DMS153 treated with DMSO at 0.1 percent for 48 hours (cell line): ENCODE measurements at regions not wholly inside any gene's neighbourhood (a gene's known extent, or its start where the extent isn't known, plus 50 kb on each side); places are given as distances from the start of the nearest gene placed in this dataset.

Source experiments
- DNase-seq: peaks from one replicate; lab custom pipeline; 2025; ENCODE audit not compliant: unreplicated experiment; lab: John Stamatoyannopoulos, UW

DNA sequence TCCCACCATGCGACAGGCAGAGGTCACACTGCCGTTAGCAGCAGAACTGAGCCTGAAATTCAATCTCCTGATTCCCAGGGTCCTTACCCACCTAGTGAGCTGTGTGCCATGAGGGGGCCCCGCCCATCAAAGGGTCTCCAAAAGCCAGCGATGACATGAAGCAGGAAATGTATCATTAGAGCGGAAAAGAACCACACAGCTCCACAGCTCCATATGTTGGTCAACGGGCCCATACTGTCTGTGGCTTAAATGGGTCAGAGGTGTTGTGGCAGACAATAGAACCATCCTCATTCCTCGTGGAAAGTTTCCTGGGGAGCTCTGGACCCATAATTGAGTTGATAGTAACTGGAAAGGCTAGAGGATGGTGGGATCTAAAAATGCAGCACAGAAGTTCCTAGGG, 68.1 kb upstream of the PODXL start:
- no peak for DNase-seq

- no peak for DNase-seq
Observed at GRCh38 chr7:131623154-131623553, 66.7 kb upstream of the PODXL start.

GRCh38 chr7:131621652-131622051, 65.2 kb upstream of the PODXL start:
- no peak for DNase-seq

DNA sequence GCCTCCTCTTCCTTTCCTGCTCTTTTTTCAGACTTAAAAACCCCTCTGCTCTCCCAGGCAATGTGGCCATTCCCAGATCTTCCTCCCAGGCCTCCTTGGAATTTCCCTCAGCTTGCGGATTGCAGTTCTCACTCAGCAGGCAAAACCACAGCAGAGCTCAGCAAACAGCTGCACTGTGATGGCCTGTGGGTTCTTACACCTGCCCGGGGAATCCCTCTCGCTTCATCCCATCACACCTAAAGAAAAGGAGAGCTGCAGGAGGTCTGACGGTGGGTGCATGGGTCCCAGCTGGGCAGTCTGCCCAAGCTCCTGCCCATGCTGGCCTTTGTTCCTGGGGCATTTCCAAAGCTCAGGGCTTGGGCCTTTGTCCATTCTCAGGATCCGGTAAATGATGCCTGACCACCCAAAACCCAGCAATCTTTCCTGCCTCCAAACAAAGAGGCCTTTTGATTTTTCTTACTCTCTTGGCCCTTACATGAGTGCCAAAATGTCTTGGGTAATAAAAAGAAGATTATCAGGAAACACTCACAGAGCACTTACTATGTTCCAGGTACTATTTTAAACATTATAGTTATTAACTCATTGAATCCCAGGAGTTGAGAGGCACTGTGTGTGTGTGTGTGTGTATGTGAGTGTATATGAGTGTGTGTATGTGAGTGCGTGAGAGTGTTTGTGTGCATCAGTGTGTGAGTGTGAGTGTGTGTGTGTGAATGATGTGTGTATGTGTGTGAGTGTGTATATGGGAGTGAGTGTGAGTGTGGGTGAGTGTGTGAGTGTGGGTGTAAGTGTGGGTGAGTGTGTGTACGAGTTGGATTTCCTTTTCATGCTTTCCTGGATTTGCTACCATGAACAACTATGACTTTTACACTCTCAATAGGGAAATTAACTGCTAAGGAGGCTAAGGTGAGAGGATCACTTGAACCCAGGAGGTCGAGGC, 64.5 kb upstream of the PODXL start:
- no peak for DNase-seq

GRCh38 chr7:131619336-131620305, 63.2 kb upstream of the PODXL start:
- DNase-seq, result no peak

DNA sequence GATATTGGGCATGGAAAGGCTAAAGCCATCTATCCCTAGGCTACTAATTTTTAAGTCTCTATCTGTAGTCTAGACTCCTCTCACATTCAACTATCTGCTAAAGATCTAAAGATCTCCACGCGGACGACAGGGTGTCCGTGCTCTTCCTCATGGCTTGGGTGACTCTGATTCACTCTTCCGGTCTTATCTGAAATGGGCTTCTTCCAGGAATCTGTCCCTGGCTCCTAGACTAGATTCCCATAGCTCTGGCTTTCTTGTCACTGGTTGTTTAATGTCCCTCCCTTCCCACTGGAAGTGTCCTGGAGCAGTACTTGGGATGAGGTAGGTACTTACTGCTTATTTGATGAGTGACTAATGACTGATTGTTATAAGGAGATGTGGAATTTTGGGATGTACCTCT, 62.0 kb upstream of the PODXL start:
- DNase-seq, result no peak

DNA sequence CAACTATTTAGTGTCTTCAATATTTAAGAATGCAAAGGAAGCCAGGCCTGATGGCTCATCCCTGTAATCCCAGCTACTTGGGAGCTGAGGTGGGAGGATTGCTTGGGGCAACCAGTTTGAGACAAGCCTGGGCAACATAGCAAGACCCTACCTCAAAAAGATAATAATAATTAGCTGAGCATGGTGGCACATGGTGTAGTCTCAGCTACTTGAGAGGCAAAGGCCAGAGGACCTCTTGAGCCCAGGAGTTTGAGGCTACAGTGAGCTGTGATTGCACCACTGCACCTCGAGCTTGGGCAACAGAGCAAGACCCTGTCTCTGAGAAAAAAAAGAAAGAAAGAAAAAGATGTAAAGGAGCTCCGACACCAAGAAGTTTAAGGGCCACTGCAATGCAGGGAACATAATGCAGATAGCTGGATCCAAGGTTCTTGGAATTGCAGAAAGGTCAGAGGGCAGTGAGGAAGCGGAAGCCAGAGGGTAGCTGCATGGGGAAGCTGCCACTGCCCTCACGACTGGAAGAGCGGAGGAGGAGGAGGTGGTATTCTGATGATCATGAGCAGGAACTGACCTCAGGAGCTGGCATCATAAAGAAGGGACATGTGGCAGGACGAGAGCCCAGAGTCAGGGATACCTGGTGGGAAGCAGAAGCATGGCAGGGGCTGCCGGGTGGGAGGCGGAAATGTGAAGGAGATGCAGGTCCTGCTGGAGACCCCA, 60.2 kb upstream of the PODXL start:
- DNase-seq, result no peak

GRCh38 chr7:131613909-131614308, 57.5 kb upstream of the PODXL start:
- DNase-seq, result no peak

DNA sequence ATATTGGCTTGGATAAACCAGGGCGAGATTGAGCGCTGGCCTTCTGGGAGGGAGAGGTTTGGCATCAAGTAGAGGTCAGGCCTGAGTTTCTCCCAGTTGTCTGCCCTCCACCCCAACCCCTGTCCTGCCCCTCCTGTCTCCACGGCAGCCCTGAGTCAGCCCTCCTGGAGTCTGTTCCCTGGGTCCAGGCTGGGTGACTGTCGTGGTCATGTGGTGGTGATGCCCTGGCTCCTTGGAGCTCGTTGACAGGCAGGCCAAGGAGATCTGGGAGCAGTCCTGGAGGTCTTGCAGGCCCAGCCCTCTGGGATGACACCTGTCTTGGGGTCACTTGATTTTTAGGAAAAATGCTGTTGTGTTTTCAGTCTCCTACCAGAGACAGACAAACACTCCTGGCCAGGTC, 53.6 kb upstream of the PODXL start:
- DNase-seq, result no peak

GRCh38 chr7:131608116-131608500, 51.7 kb upstream of the PODXL start:
- no peak for DNase-seq

DNA sequence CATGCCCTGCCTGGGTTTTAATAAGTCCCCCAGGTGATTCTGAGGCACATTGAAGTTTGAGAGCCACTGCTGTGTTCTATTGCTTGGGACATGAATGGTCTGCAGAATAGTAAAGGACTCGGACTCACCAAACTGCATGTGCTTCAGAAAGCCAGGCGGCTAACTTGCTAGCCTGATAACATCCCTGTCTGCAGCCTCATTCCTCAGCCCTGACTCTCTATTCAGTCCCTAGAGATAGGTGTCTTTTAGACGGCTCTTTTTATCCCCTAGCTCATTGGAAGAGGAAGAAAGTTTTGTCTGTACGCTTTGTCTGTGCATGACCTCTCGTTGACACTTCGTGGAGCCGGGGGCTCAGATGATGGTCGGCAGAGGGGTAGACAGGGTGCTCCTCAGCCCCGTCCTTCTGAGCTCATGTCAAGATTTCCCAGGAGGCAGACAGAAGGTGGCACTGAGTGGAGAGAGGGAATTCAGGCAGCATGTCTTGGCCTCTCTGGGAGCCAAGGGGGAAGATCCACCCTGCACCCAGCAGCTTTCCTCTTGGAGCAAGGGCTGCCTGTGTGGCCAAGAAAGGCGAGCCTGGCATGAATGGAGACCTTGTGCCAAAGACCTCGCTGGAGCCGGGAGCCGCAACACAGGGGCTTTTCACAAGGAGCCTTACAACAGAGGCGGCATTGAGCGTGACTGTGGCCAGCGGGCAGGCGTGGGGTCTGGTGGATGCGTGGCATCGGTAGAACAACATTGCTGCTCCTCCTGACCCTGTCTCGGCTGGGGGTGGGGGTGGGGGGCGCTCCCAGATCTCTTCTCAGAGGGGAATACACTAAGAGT, 51.1 kb upstream of the PODXL start:
- no peak for DNase-seq

DNA sequence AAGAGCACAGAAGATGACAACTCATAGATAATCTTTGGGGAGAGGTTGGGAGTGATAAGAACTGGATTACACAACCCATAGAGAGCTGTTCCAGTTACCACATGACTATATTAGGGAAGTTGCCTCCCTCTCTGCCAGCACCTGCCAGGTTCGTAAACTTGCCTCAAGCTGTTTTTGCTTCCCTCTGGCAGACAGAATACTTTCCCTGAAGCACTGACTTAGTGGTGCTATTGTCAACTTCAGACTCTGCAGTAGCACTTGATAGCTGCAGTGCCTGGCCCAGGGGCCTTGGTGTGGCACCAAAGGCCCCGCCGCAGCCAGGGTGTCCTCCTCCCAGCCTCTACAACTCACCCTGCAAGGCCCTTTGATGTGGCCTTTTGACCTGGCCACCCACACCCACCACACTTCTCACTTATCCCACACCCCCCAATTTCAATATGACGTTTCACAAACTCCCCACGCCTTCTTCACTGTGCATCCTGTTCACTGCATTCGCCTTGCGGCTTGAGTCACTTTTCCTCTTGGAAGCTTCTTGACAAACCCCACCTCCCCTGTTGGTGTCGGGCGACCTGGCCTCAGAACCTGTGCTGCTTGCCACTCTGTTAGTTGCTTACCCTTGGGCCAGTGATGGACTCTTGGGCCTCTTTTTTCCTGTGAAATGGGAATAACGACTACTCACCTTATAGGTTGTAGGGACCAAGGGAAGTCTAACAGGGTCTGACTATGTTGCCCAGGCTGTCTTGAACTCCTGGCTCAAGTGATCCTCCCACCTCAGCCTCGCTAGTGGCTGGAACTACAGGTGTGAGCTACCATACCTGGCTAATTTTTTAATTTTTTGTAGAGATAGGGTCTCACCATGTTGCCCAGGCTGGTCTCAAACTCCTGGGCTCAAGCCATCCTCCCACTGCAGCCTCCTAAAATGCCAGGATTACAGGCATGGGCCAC, 50.2 kb upstream of the PODXL start:
- DNase-seq, result no peak
